ENCODE measurements at regions not wholly inside any gene's neighbourhood (a gene's known extent, or its start where the extent isn't known, plus 50 kb on each side); places are given as distances from the start of the nearest gene placed in this dataset.

GRCh38 chr9:23622396-23622795 lies 203.6 kb downstream of the ELAVL2 start:
- Mint-ChIP-seq H3K4me3 (no peak overlapping the region), H3K4me1 (no peaks in the 10 kb centered on the region), H3K27me3 (no peaks in the 10 kb centered on the region), H3K9me3 (peaks cover under 1% of the 10 kb centered on the region), H3K27ac (no peak overlapping the region), H3K36me3 (ENCODE audit: low read depth) (no peaks in the 10 kb centered on the region)
- no peak for ATAC-seq (replicated peaks)

- no peak for ATAC-seq (replicated peaks)
- Mint-ChIP-seq H3K9me3 (peaks cover 8% of the 10 kb centered on the region), H3K36me3 (ENCODE audit: low read depth) (no peaks in the 10 kb centered on the region), H3K4me3 (no peak overlapping the region), H3K27ac (no peak overlapping the region), H3K27me3 (no peaks in the 10 kb centered on the region), H3K4me1 (no peaks in the 10 kb centered on the region)
These were observed 195.6 kb downstream of the ELAVL2 start for GRCh38 chr9:23630488-23630887.

DNA sequence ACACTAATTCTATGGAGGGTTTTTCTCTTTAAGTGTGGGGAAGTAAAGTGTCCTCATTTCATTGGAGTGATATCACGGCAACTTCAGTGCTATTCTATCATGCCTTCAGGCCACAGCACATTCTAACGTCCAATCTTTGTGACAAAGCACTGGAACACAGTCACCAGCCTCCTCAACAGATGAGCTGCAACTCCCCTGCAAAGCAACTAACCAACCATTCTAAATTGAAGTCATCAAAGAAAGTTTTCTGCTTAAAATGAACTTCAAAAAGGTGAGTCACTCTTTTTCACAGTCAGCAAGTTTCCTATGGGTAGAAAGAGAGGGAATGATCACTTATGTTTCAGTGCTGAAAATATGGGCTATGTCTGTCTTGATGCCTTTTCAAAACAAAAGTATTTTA lies 190.8 kb downstream of the ELAVL2 start:
- Mint-ChIP-seq H3K9me3 (peaks cover 8% of the 10 kb centered on the region), H3K4me1 (no peaks in the 10 kb centered on the region), H3K36me3 (ENCODE audit: low read depth) (no peaks in the 10 kb centered on the region), H3K27ac (no peak overlapping the region), H3K4me3 (no peak overlapping the region), H3K27me3 (no peaks in the 10 kb centered on the region)
- no peak for ATAC-seq (replicated peaks)

DNA sequence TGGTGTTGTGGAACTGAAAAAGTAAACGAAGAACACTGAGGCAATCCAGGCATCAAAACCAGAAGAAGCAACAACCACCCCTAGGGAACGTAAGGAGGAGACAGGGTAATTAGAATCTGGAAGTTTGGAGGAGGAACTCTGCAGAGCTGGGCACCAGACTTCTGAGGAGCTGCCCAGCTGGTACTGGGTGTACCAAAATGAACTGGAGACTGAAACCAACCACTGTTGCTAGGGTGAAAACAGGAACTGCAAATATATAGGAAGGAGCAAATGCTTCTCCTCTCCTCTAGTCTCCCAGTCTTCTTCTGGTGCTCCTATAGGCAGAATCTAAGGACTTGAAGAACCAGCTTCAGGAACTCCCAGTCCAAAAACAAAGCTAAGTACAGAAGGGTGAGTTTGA lies 189.8 kb downstream of the ELAVL2 start:
- H3K36me3 Mint-ChIP-seq (ENCODE audit: low read depth), result no peaks in the 10 kb centered on the region
- no peak overlapping the region for H3K27ac Mint-ChIP-seq
- H3K4me1 Mint-ChIP-seq, result no peaks in the 10 kb centered on the region
- H3K4me3 Mint-ChIP-seq, result no peak overlapping the region
- H3K9me3 Mint-ChIP-seq, result peaks cover 12% of the 10 kb centered on the region
- H3K27me3 Mint-ChIP-seq, result no peaks in the 10 kb centered on the region
- no peak for ATAC-seq (replicated peaks)

- H3K4me3 Mint-ChIP-seq, result no peak overlapping the region
- H3K27me3 Mint-ChIP-seq, result peaks cover 3% of the 10 kb centered on the region
- H3K36me3 Mint-ChIP-seq (ENCODE audit: low read depth), result no peaks in the 10 kb centered on the region
- ATAC-seq (replicated peaks), result no peak
- H3K9me3 Mint-ChIP-seq, result peaks cover 16% of the 10 kb centered on the region
- H3K4me1 Mint-ChIP-seq, result no peaks in the 10 kb centered on the region
- no peak overlapping the region for H3K27ac Mint-ChIP-seq
These were observed 188.0 kb downstream of the ELAVL2 start for GRCh38 chr9:23638011-23638410.

DNA sequence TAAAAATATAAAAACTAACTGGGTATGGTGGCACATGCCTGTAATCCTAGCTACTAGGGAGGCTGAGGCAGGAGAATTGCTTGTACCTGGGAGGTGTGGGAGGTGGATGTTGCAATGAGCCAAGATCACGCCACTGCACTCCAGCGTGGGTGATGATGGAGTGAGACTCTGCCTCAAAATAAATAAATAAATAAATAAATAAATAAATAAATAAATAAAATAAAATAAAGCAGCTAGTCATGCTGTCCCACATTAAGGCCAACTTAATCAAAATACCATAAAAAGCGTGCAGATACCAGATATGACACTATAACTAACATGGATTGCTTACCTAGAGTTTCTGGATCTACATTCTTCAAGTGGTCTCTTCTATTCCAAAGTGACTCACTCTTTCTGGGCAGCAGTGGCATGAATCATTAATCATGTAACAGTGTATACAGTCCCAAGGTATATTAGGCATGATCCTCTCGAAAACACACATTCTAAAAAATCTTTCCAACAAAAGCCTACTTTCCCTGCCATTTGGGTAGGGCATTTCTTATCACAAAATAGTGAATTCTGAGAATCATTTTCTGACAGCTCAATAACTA lies 187.1 kb downstream of the ELAVL2 start:
- peaks cover 16% of the 10 kb centered on the region for H3K9me3 Mint-ChIP-seq
- H3K4me1 Mint-ChIP-seq, result no peaks in the 10 kb centered on the region
- no peak overlapping the region for H3K4me3 Mint-ChIP-seq
- no peak for ATAC-seq (replicated peaks)
- no peaks in the 10 kb centered on the region for H3K36me3 Mint-ChIP-seq (ENCODE audit: low read depth)
- H3K27ac Mint-ChIP-seq, result no peak overlapping the region
- peaks cover 3% of the 10 kb centered on the region for H3K27me3 Mint-ChIP-seq

All from activated T-helper 17 cell treated with anti-CD3 and anti-CD28 coated beads, Interleukin-2, amount 50 U/mL, for 72 hours (primary cell).